Esophagus squamous epithelium (tissue), 5 donors: ENCODE measurements at regions not wholly inside any gene's neighbourhood (a gene's known extent, or its start where the extent isn't known, plus 50 kb on each side); places are given as distances from the start of the nearest gene placed in this dataset.
"Not testable (repeated sequence)": the region's sequence is repeated elsewhere in the genome, so short reads cannot be mapped to it uniquely, and the experiment has no call there.

Experiments
- DNase-seq: peaks from one replicate; lab custom pipeline; 2025; lab: John Stamatoyannopoulos, UW
- H3K27ac ChIP-seq, 4 donors: fragments of 200-600 bp; sonication (generic); one replicate each; pipeline ENCODE4 v1.5.1; 2016 to 2019; ENCODE audit warnings: mild to moderate bottlenecking in 1 of 4
- H3K27me3 ChIP-seq, 4 donors: fragments of 200-600 bp; sonication (generic); 1 replicate in 3 of 4; 2 replicates in 1 of 4; pipeline versions ENCODE4 v1.5.1 to v1.6.0; 2017 to 2021; ENCODE audit warnings: antibody characterized with exemption in 1 of 4
- H3K36me3 ChIP-seq, 3 donors: fragments of 200-600 bp; sonication (generic); one replicate each; pipeline ENCODE4 v1.5.1; 2016 to 2019
- H3K4me1 ChIP-seq, 3 donors: fragments of 200-600 bp; sonication (generic); one replicate each; pipeline ENCODE4 v1.5.1; 2017 to 2019
- H3K4me3 ChIP-seq, 4 donors: fragments of 200-600 bp; sonication (generic); 1 replicate in 3 of 4; 2 replicates in 1 of 4; pipeline ENCODE4 v1.5.1; 2016 to 2019; ENCODE audit warnings: mild to moderate bottlenecking in 2 of 4, moderate library complexity in 1 of 4
- H3K9me3 ChIP-seq, 3 donors: fragments of 200-600 bp; sonication (generic); one replicate each; pipeline ENCODE4 v1.5.1; 2016 to 2019
- CTCF ChIP-seq, 6 experiments: fragments of 450-650 bp in 4 of 6; fragments of 200-600 bp in 2 of 6; sonication (generic) in 2 of 6; IDR thresholded peaks; one replicate each; pipeline ENCODE4 v1.5.1; 2016 to 2019; ENCODE audit warnings: antibody characterized with exemption in 6 of 6, mild to moderate bottlenecking in 4 of 6, moderate library complexity in 4 of 6
- POLR2A ChIP-seq, 4 donors: fragments of 450-650 bp; IDR thresholded peaks; one replicate each; pipeline ENCODE4 v1.6.1; 2017; ENCODE audit warnings: antibody characterized with exemption in 4 of 4, mild to moderate bottlenecking in 4 of 4, moderate library complexity in 3 of 4
- WGBS, 2 donors: methylation state at CpG; one replicate each; pipeline ENCODE4 v1.1.5; 2018; 5-methylcytosine and 5-hydroxymethylcytosine counted together
- intact Hi-C: fragments of 100-400 bp; cut with DNase I; formaldehyde crosslinking; loops from one replicate; pipeline ENCODE4 v1.15.0; 2022
- donor health status: DM: yes; HTN: yes; CAD: no.

GRCh38 chr3:144879701-144880100 is 908.1 kb downstream of the DIPK2A start:
- no peak overlapping the region for H3K27ac ChIP-seq
- H3K4me3 ChIP-seq, result no peak overlapping the region
- no peaks in the 10 kb centered on the region for H3K36me3 ChIP-seq
- no peaks in the 10 kb centered on the region for H3K9me3 ChIP-seq
- 90 to 95% methylated on average over 3 of the region's 3 CpGs for WGBS, 2 donors
- no peaks in the 10 kb centered on the region for H3K4me1 ChIP-seq
- H3K27me3 ChIP-seq, result no peaks in the 10 kb centered on the region
- no peak for DNase-seq
- no peak for TF ChIP-seq POLR2A (IDR thresholded peaks at IDR 0.05)
- TF ChIP-seq CTCF (IDR thresholded peaks at IDR 0.05), result no peak
- intact Hi-C loops, result no loop called here

- 77 to 87% methylated on average over 5 of the region's 5 CpGs for WGBS, 2 donors
- TF ChIP-seq POLR2A (IDR thresholded peaks at IDR 0.05) (no peak), CTCF (IDR thresholded peaks at IDR 0.05) (no peak)
- H3K27me3 ChIP-seq, result no peaks in the 10 kb centered on the region
- no peak overlapping the region for H3K4me3 ChIP-seq
- intact Hi-C loops, result no loop called here
- H3K36me3 ChIP-seq, result no peaks in the 10 kb centered on the region
- no peak overlapping the region for H3K27ac ChIP-seq
- no peak for DNase-seq
- H3K9me3 ChIP-seq, result no peaks in the 10 kb centered on the region
- no peaks in the 10 kb centered on the region for H3K4me1 ChIP-seq
Measured at GRCh38 chr3:144893980-144894379, 922.4 kb downstream of the DIPK2A start.

- TF ChIP-seq POLR2A (IDR thresholded peaks at IDR 0.05), result no peak
- TF ChIP-seq CTCF (IDR thresholded peaks at IDR 0.05), result no peak
- Histone ChIP-seq H3K4me3 (no peak overlapping the region), H3K27ac (no peak overlapping the region), H3K9me3 (no peaks in the 10 kb centered on the region), H3K4me1 (no peaks in the 10 kb centered on the region), H3K27me3 (no peaks in the 10 kb centered on the region), H3K36me3 (no peaks in the 10 kb centered on the region)
- WGBS, 2 donors, result 78 to 97% methylated on average over 2 of the region's 2 CpGs
- intact Hi-C loops, result no loop called here
- DNase-seq, result no peak
Measured at GRCh38 chr3:144894576-144894975, 923.0 kb downstream of the DIPK2A start.

GRCh38 chr3:144900366-144900765 is 928.7 kb downstream of the DIPK2A start:
- Histone ChIP-seq H3K27ac (no peak overlapping the region), H3K4me3 (no peak overlapping the region), H3K4me1 (peaks cover 0 to 6% (median 0%) of the 10 kb centered on the region in 3 donors), H3K36me3 (no peaks in the 10 kb centered on the region), H3K27me3 (no peaks in the 10 kb centered on the region), H3K9me3 (peaks cover 0 to 4% (median 0%) of the 10 kb centered on the region in 3 donors)
- TF ChIP-seq CTCF (IDR thresholded peaks at IDR 0.05), result no peak
- DNase-seq, result no peak
- intact Hi-C loops, result no loop called here

- H3K9me3 ChIP-seq, H3K27me3 ChIP-seq, H3K4me3 ChIP-seq, H3K36me3 ChIP-seq, DNase-seq, H3K27ac ChIP-seq, H3K4me1 ChIP-seq, intact Hi-C loops: not testable (repeated sequence)
- WGBS, 2 donors, result 53 to 56% methylated on average over 3 of the region's 3 CpGs
Measured at GRCh38 chr3:144907581-144907980, 936.0 kb downstream of the DIPK2A start.

- intact Hi-C loops, result no loop called here
- no peak for TF ChIP-seq CTCF (IDR thresholded peaks at IDR 0.05)
- TF ChIP-seq POLR2A (IDR thresholded peaks at IDR 0.05), result no peak
- WGBS, 2 donors, result 79 to 92% methylated on average over 4 to 7 of the region's 7 CpGs
- no peaks in the 10 kb centered on the region for H3K27me3 ChIP-seq
- H3K9me3 ChIP-seq, result no peaks in the 10 kb centered on the region
- no peak overlapping the region for H3K4me3 ChIP-seq
- no peaks in the 10 kb centered on the region for H3K36me3 ChIP-seq
- DNase-seq, result no peak
- H3K4me1 ChIP-seq, result no peaks in the 10 kb centered on the region
- no peak overlapping the region for H3K27ac ChIP-seq
Measured at GRCh38 chr3:144912968-144913367, 941.3 kb downstream of the DIPK2A start.
